K562 (cell line): ENCODE measurements at regions not wholly inside any gene's neighbourhood (a gene's known extent, or its start where the extent isn't known, plus 50 kb on each side); places are given as distances from the start of the nearest gene placed in this dataset.

Experiments used
- ATAC-seq: fragments of 200-7000 bp; cut with Tn5 transposase; 3 replicates; pipeline ENCODE4 v1.9.1; 2020; ENCODE audit warnings: moderate library complexity
- BruUV-seq: library from RNA; stranded (reverse); fragments of 400-500 nt; replicated peaks from 2 replicates; lab custom pipeline; 2021; lab: Mats Ljungman, UMichigan
- CTCF ChIA-PET: fragments of 300-600 bp; formaldehyde crosslinking; extraction: SDS; loops from one replicate; lab custom pipeline; 2021; ENCODE audit warnings: low intra/inter-chr PET ratio; lab: Yijun Ruan, JAX
- POLR2A ChIA-PET: fragments of 300-600, 350-650 bp; sonication (Branson Sonifier 250); formaldehyde crosslinking; extraction: SDS; loops from one replicate; lab custom pipeline; 2021; ENCODE audit warnings: antibody characterized with exemption, inconsistent platforms; lab: Yijun Ruan, JAX
- DNase-seq, 4 experiments: peaks; one replicate each; pipeline versions ENCODE4 v3.0.0 to v3.0.0-alpha.2; 2011 to 2018; ENCODE audit warnings: low spot score in 3 of 4, mixed read lengths in 3 of 4; ENCODE audit errors: extremely low read depth in 1 of 4
- FAIRE-seq: peaks from 2 replicates; lab custom pipeline; 2011; peaks lifted over from hg19 to GRCh38; lab: Jason Lieb, UNC
- H2AFZ ChIP-seq: 2 replicates; pipeline ENCODE4 v1.6.0; 2011; ENCODE audit warnings: low read depth, low read length, control low read depth, inconsistent platforms
- H3K27ac ChIP-seq: fragments of 200-600 bp; 3 replicates; pipeline ENCODE4 v1.8.0; 2011; ENCODE audit warnings: low read depth, mild to moderate bottlenecking, control low read depth, inconsistent platforms, low read length, moderate library complexity, mixed read lengths; ENCODE audit errors: extremely low read depth
- H3K27me3 ChIP-seq, 2 experiments: fragments of 300-600 bp in 1 of 2; 2 replicates in 1 of 2; 3 replicates in 1 of 2; pipeline versions ENCODE4 v1.6.0 to v1.8.0; 2011; ENCODE audit warnings: inconsistent platforms in 2 of 2, low read length in 2 of 2, mild to moderate bottlenecking in 1 of 2, mixed read lengths in 1 of 2, moderate library complexity in 1 of 2; ENCODE audit not compliant: control insufficient read depth in 2 of 2, insufficient read depth in 2 of 2
- H3K36me3 ChIP-seq: fragments of 300-600 bp; 3 replicates; pipeline ENCODE4 v1.8.0; 2011; ENCODE audit warnings: mild to moderate bottlenecking, low read length, inconsistent platforms; ENCODE audit not compliant: control insufficient read depth, insufficient read depth
- H3K4me1 ChIP-seq, 2 experiments: fragments of 200-600 bp in 1 of 2; replicated peaks in 1 of 2; 2 replicates in 1 of 2; 3 replicates in 1 of 2; pipeline versions ENCODE4 v1.5.1 to v1.8.0; 2011; ENCODE audit warnings: inconsistent platforms in 2 of 2, low read length in 2 of 2, mild to moderate bottlenecking in 1 of 2, mixed read lengths in 1 of 2, moderate library complexity in 1 of 2; ENCODE audit not compliant: control insufficient read depth in 2 of 2, insufficient read depth in 2 of 2
- H3K4me2 ChIP-seq: 2 replicates; pipeline ENCODE4 v1.6.1; 2011; ENCODE audit warnings: low read length, control low read depth, inconsistent platforms, mixed read lengths; ENCODE audit not compliant: insufficient read depth
- H3K4me3 ChIP-seq: fragments of 200-600 bp; sonication (generic), shearing (Covaris generic); 2 replicates; pipeline ENCODE4 v1.5.1; 2016; ENCODE audit warnings: control low read depth, inconsistent platforms
- H3K79me2 ChIP-seq: fragments of 200-600 bp; 3 replicates; pipeline ENCODE4 v1.8.0; 2011; ENCODE audit warnings: low read length, inconsistent platforms; ENCODE audit not compliant: control insufficient read depth, insufficient read depth
- H3K9ac ChIP-seq, 2 experiments: 2 replicates each; pipeline versions ENCODE4 v1.6.0 to v1.6.1; 2011; ENCODE audit warnings: low read depth in 2 of 2, low read length in 2 of 2, control low read depth in 1 of 2, inconsistent platforms in 1 of 2, mild to moderate bottlenecking in 1 of 2, mixed read lengths in 1 of 2; ENCODE audit not compliant: insufficient read depth in 1 of 2
- H3K9me1 ChIP-seq: one replicate; pipeline ENCODE4 v1.6.0; 2011; ENCODE audit warnings: inconsistent platforms, mild to moderate bottlenecking, low read length, moderate library complexity; ENCODE audit not compliant: control insufficient read depth, insufficient read depth
- H3K9me3 ChIP-seq: replicated peaks from 2 replicates; pipeline ENCODE4 v1.5.1; 2011; ENCODE audit warnings: low read depth, low read length, inconsistent platforms; ENCODE audit not compliant: control insufficient read depth, insufficient read depth
- H4K20me1 ChIP-seq: replicated peaks from 2 replicates; pipeline ENCODE4 v1.6.1; 2011; ENCODE audit warnings: low read length, inconsistent platforms, mixed read lengths; ENCODE audit not compliant: control insufficient read depth, insufficient read depth
- ATF1 ChIP-seq, 2 experiments: fragments of 450-650 bp in 1 of 2; IDR thresholded peaks; 2 replicates each; pipeline ENCODE4 v1.6.1; 2016; ENCODE audit warnings: missing compliant biosample characterization in 1 of 2, missing genetic modification characterization in 1 of 2
- CBX8 ChIP-seq: fragments of 200-600 bp; sonication (generic); IDR thresholded peaks from 2 replicates; pipeline ENCODE4 v1.6.1; 2012; ENCODE audit warnings: borderline replicate concordance, mixed run types, low read depth, mild to moderate bottlenecking, moderate library complexity, mixed read lengths, low read length, control low read depth, inconsistent platforms; ENCODE audit not compliant: poor library complexity, severe bottlenecking; ENCODE audit errors: extremely low read depth
- ELF2 ChIP-seq: fragments of 250-450 bp; sonication (Bioruptor Pico); IDR thresholded peaks from 2 replicates; pipeline ENCODE4 v1.5.0; 2021; ENCODE audit warnings: mild to moderate bottlenecking
- HIVEP1 ChIP-seq: fragments of 250-450 bp; sonication (Bioruptor Pico); IDR thresholded peaks from 2 replicates; pipeline ENCODE4 v1.4.0; 2020; ENCODE audit warnings: mild to moderate bottlenecking
- HNRNPLL ChIP-seq: fragments of 200-400 bp; formaldehyde crosslinking; IDR thresholded peaks from 2 replicates; pipeline ENCODE4 v1.6.1; 2017; ENCODE audit warnings: low read length, low read depth, mild to moderate bottlenecking; ENCODE audit not compliant: poor library complexity, severe bottlenecking
- NFYB ChIP-seq: IDR thresholded peaks from 2 replicates; pipeline ENCODE4 v1.6.1; 2011; ENCODE audit warnings: mild to moderate bottlenecking, moderate library complexity; ENCODE audit not compliant: insufficient read length; ENCODE audit errors: extremely low read depth
- NR3C1 ChIP-seq: sonication (generic); formaldehyde crosslinking; IDR thresholded peaks from 2 replicates; pipeline ENCODE4 v1.8.1; 2022; ENCODE audit warnings: missing genetic modification reagents
- PHF8 ChIP-seq: fragments of 200-600 bp; sonication (generic); IDR thresholded peaks from 2 replicates; pipeline ENCODE4 v1.6.1; 2012; ENCODE audit warnings: mixed run types, mild to moderate bottlenecking, inconsistent platforms, low read length, moderate library complexity, borderline replicate concordance
- TAL1 ChIP-seq: fragments of 450-650 bp; IDR thresholded peaks from 2 replicates; pipeline ENCODE4 v1.6.1; 2016; ENCODE audit warnings: mild to moderate bottlenecking
- TCFL5 ChIP-seq: fragments of 250-450 bp; sonication (Bioruptor Pico); conservative IDR thresholded peaks from 2 replicates; pipeline ENCODE4 v1.6.1; 2021; ENCODE audit warnings: mild to moderate bottlenecking, moderate library complexity, matching md5 sums
- YBX1 ChIP-seq: fragments of 450-650 bp; IDR thresholded peaks from 2 replicates; pipeline ENCODE4 v1.7.1; 2016; ENCODE audit warnings: mild to moderate bottlenecking
- ZNF408 ChIP-seq: fragments of 250-450 bp; sonication (Bioruptor Pico); IDR thresholded peaks from 2 replicates; pipeline ENCODE4 v1.4.0; 2020; ENCODE audit warnings: low read depth, mild to moderate bottlenecking, moderate library complexity
- ZNF561 ChIP-seq: fragments of 450-650 bp; formaldehyde crosslinking; conservative IDR thresholded peaks from 2 replicates; pipeline ENCODE4 v1.4.0; 2020; ENCODE audit warnings: mild to moderate bottlenecking, moderate library complexity
- WGBS: fragments of 100-300 bp; shearing (Covaris generic); methylation state at CpG from one replicate; pipeline ENCODE4 v1.1.6; 2016; ENCODE audit warnings: low coverage, mixed read lengths; ENCODE audit not compliant: insufficient coverage; ENCODE audit errors: missing lambda C conversion rate; 5-methylcytosine and 5-hydroxymethylcytosine counted together
- in situ Hi-C: fragments of 300-500 bp; cut with MboI; formaldehyde crosslinking; loops from 4 replicates; pipeline ENCODE4 v1.15.0; 2018; ENCODE audit warnings: inconsistent platforms, mixed read lengths
- intact Hi-C: fragments of 100-400 bp; cut with micrococcal nuclease; formaldehyde crosslinking; loops from 2 replicates; pipeline ENCODE4 v1.14.2; 2022
- TF ChIP-seq, protein P1 (sequence below), 2 experiments: fragments of 450-650 bp in 1 of 2; IDR thresholded peaks; 2 replicates each; pipeline ENCODE4 v1.6.1; 2011 to 2017; ENCODE audit warnings: low read depth in 2 of 2, antibody characterized with exemption in 1 of 2, borderline replicate concordance in 1 of 2, low read length in 1 of 2, mild to moderate bottlenecking in 1 of 2, mixed read lengths in 1 of 2; ENCODE audit not compliant: control insufficient read depth in 1 of 2
- TF ChIP-seq, protein P2 (sequence below): sonication (generic); formaldehyde crosslinking; IDR thresholded peaks from 2 replicates; pipeline ENCODE4 v1.8.0; 2023; ENCODE audit warnings: mild to moderate bottlenecking, missing genetic modification reagents

DNA sequence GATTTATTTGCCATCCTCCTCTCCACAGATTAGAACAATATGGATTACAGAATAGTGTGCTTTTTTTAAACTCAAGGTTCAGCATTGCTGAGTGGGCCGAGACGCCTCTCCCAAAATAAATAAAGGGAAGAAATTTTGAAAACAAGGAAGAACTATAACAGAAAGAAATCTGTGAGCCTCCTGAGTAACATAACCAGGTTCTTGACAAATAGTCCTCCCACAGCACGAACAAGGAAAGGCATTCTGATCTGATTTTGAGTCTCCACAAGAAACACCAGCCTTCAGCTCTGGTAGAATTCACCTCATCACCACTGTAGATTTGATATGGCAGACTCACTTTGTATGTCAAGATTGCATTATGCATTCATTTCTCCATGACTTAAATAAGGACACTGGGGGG lies 173.6 kb downstream of the HHIP start:
- intact Hi-C loops (no loop called here), in situ Hi-C loops (no loop called here)
- no TSS peak for BruUV-seq
- no peaks in the 10 kb centered on the region for H3K4me1 ChIP-seq
- H3K9me1 ChIP-seq, result no peaks in the 10 kb centered on the region
- ATAC-seq (no peak), DNase-seq (no peak), FAIRE-seq (no peak)
- no peak overlapping the region for H3K9ac ChIP-seq
- no peaks in the 10 kb centered on the region for H3K27me3 ChIP-seq
- H3K9me3 ChIP-seq, result no peaks in the 10 kb centered on the region
- no peak overlapping the region for H3K4me3 ChIP-seq
- WGBS, result 2% methylated on average over 3 of the region's 3 CpGs
- TF ChIP-seq PHF8 (no peak), ELF2 (CRISPR knock-in tag) (no peak), YBX1 (no peak), HNRNPLL (no peak), ATF1 (CRISPR knock-in tag; IDR thresholded peaks at IDR 0.05) (no peak), ATF1 (tag; IDR thresholded peaks at IDR 0.05) (no peak), TCFL5 (CRISPR knock-in tag) (no peak), ZNF561 (CRISPR knock-in tag) (no peak), NR3C1 (CRISPR knock-in tag) (no peak), TAL1 (no peak), HIVEP1 (CRISPR knock-in tag) (no peak), ZNF408 (CRISPR knock-in tag) (no peak), CBX8 (no peak), NFYB (no peak)
- TF ChIP-seq, protein P1, sequence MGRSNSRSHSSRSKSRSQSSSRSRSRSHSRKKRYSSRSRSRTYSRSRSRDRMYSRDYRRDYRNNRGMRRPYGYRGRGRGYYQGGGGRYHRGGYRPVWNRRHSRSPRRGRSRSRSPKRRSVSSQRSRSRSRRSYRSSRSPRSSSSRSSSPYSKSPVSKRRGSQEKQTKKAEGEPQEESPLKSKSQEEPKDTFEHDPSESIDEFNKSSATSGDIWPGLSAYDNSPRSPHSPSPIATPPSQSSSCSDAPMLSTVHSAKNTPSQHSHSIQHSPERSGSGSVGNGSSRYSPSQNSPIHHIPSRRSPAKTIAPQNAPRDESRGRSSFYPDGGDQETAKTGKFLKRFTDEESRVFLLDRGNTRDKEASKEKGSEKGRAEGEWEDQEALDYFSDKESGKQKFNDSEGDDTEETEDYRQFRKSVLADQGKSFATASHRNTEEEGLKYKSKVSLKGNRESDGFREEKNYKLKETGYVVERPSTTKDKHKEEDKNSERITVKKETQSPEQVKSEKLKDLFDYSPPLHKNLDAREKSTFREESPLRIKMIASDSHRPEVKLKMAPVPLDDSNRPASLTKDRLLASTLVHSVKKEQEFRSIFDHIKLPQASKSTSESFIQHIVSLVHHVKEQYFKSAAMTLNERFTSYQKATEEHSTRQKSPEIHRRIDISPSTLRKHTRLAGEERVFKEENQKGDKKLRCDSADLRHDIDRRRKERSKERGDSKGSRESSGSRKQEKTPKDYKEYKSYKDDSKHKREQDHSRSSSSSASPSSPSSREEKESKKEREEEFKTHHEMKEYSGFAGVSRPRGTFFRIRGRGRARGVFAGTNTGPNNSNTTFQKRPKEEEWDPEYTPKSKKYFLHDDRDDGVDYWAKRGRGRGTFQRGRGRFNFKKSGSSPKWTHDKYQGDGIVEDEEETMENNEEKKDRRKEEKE (IDR thresholded peaks at IDR 0.05; ENCODE audit: borderline replicate concordance in 1 of 2, control insufficient read depth in 1 of 2, low read depth in 2 of 2, low read length in 1 of 2), result no peak
- TF ChIP-seq, protein P2, sequence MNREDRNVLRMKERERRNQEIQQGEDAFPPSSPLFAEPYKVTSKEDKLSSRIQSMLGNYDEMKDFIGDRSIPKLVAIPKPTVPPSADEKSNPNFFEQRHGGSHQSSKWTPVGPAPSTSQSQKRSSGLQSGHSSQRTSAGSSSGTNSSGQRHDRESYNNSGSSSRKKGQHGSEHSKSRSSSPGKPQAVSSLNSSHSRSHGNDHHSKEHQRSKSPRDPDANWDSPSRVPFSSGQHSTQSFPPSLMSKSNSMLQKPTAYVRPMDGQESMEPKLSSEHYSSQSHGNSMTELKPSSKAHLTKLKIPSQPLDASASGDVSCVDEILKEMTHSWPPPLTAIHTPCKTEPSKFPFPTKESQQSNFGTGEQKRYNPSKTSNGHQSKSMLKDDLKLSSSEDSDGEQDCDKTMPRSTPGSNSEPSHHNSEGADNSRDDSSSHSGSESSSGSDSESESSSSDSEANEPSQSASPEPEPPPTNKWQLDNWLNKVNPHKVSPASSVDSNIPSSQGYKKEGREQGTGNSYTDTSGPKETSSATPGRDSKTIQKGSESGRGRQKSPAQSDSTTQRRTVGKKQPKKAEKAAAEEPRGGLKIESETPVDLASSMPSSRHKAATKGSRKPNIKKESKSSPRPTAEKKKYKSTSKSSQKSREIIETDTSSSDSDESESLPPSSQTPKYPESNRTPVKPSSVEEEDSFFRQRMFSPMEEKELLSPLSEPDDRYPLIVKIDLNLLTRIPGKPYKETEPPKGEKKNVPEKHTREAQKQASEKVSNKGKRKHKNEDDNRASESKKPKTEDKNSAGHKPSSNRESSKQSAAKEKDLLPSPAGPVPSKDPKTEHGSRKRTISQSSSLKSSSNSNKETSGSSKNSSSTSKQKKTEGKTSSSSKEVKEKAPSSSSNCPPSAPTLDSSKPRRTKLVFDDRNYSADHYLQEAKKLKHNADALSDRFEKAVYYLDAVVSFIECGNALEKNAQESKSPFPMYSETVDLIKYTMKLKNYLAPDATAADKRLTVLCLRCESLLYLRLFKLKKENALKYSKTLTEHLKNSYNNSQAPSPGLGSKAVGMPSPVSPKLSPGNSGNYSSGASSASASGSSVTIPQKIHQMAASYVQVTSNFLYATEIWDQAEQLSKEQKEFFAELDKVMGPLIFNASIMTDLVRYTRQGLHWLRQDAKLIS (CRISPR knock-in tag), result no peak
- H3K36me3 ChIP-seq, result no peaks in the 10 kb centered on the region
- no peak overlapping the region for H2AFZ ChIP-seq
- ChIA-PET POLR2A (no interaction called here), CTCF (no interaction called here)
- no peak overlapping the region for H3K4me2 ChIP-seq
- no peaks in the 10 kb centered on the region for H4K20me1 ChIP-seq
- no peaks in the 10 kb centered on the region for H3K79me2 ChIP-seq
- H3K27ac ChIP-seq, result no peak overlapping the region
